ENCODE measurements at regions not wholly inside any gene's neighbourhood (a gene's known extent, or its start where the extent isn't known, plus 50 kb on each side); places are given as distances from the start of the nearest gene placed in this dataset.
A peak's percentile ranks its signal among the peaks of the same experiment; 100 is the strongest.

- DNase-seq (ENCODE audit: low read depth, low spot score) = no peak
- H3K4me3 ChIP-seq = no peak overlapping the region
- no peaks in the 10 kb centered on the region for H3K9me3 ChIP-seq (ENCODE audit: low read depth, low read length)
- H3K27ac ChIP-seq = peak overlapping the region; percentile 44; the same call in 1 of the 2 replicates
- no peak overlapping the region for H3K9ac ChIP-seq (ENCODE audit: insufficient read length)
- TF ChIP-seq FOXP2 (optimal IDR thresholded peaks at IDR 0.05; ENCODE audit: control extremely low read depth, extremely low read length, insufficient read depth) (no peak), EZH2 (IDR thresholded peaks at IDR 0.05) (no peak), POLR2AphosphoS5 (IDR thresholded peaks at IDR 0.05; ENCODE audit: borderline replicate concordance, low read depth, low read length) (no peak)
- H3K36me3 ChIP-seq (ENCODE audit: insufficient read depth, low read length) = no peaks in the 10 kb centered on the region
Observed at GRCh38 chr4:110748071-110748470, 125.2 kb upstream of the PITX2 start.

DNA sequence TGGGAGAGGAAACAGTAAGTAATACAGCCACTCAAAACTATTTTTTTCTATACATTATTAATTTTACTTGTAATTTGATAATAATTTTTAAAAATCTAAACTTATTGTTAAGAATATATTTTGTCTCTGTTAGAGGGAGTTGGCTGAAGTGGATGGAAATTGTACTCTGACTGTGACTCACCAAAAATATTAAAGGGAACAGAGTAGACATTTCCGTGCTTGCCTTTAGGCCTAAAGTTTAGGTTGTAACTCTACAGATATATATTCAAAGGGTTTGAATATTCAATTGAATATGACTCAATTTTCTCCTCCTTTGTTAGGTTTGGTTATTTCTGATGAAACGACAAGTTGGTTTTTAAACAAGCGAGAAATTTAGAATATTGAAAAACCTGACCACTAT, 128.3 kb upstream of the PITX2 start:
- no peak overlapping the region for H3K27ac ChIP-seq
- no peak for TF ChIP-seq POLR2AphosphoS5 (IDR thresholded peaks at IDR 0.05; ENCODE audit: borderline replicate concordance, low read depth, low read length)
- H3K9ac ChIP-seq (ENCODE audit: insufficient read length) = no peak overlapping the region
- no peak for DNase-seq (ENCODE audit: low read depth, low spot score)
- H3K9me3 ChIP-seq (ENCODE audit: low read depth, low read length) = no peaks in the 10 kb centered on the region
- no peak overlapping the region for H3K4me3 ChIP-seq
- no peaks in the 10 kb centered on the region for H3K36me3 ChIP-seq (ENCODE audit: insufficient read depth, low read length)

DNA sequence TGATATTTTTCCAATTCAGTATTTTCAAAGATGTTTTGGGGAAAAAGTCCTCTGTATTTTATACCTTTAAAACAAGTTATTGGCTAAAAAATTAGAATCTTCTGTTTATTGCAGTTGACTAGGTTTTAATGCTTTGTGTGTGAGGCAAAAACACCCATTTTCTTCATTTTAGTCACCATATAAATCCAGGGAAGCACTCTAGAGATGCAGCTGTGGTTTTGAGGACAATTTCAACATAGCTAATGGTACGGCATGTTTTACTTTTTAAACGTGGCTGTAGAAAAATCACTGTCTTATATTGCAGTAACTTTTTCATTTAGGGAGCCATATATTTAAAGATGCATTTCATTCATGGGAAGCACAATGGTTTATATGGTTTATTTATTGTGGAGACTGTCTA, 129.1 kb upstream of the PITX2 start:
- H3K4me3 ChIP-seq = no peak overlapping the region
- DNase-seq (ENCODE audit: low read depth, low spot score) = no peak
- no peaks in the 10 kb centered on the region for H3K36me3 ChIP-seq (ENCODE audit: insufficient read depth, low read length)
- H3K9me3 ChIP-seq (ENCODE audit: low read depth, low read length) = no peaks in the 10 kb centered on the region
- TF ChIP-seq EZH2 (IDR thresholded peaks at IDR 0.05) (no peak), POLR2AphosphoS5 (IDR thresholded peaks at IDR 0.05; ENCODE audit: borderline replicate concordance, low read depth, low read length) (no peak), FOXP2 (optimal IDR thresholded peaks at IDR 0.05; ENCODE audit: control extremely low read depth, extremely low read length, insufficient read depth) (no peak)
- no peak overlapping the region for H3K9ac ChIP-seq (ENCODE audit: insufficient read length)
- no peak overlapping the region for H3K27ac ChIP-seq

DNA sequence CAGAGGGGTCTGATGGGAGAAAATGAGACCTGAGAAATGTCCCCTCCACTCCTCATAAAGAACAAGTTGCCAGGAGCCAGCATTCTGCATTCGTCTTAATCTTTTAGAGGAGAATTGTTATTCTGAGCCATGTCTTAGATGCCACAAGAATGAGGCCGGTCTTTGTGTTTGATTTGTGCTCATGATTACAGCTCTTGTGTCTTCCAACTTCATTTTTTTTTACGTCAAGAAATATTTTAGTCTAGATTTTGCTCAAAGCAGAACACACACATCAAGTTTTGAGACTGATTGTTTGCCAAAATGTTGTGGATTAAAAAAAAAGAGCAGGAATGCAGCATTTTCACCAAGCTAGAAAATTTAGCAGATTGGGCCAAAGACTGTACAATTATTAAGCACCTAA, 130.6 kb upstream of the PITX2 start:
- Histone ChIP-seq H3K9me3 (ENCODE audit: low read depth, low read length) (no peaks in the 10 kb centered on the region), H3K9ac (ENCODE audit: insufficient read length) (no peak overlapping the region), H3K4me3 (no peak overlapping the region), H3K36me3 (ENCODE audit: insufficient read depth, low read length) (no peaks in the 10 kb centered on the region), H3K27ac (no peak overlapping the region)
- TF ChIP-seq FOXP2 (optimal IDR thresholded peaks at IDR 0.05; ENCODE audit: control extremely low read depth, extremely low read length, insufficient read depth) (no peak), EZH2 (IDR thresholded peaks at IDR 0.05) (no peak), POLR2AphosphoS5 (IDR thresholded peaks at IDR 0.05; ENCODE audit: borderline replicate concordance, low read depth, low read length) (no peak)
- DNase-seq (ENCODE audit: low read depth, low spot score) = no peak

DNA sequence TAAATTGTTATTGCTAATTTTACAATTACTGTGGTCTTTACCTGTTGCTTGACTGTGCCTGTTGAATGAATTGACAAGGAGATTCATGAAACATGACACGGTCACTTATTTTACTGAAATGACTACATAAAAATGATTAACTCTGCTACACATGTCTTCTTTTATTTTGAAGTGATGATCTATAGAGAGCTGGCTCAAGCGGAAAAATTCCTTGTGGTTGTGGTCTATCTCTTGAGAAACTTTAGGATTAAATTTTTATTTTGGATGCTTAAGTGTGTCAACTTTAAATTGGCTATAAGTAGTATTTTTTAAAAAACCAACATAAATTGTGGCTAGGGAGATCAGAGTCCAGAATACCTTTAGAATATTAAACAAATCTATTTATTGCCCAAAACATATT, 131.8 kb upstream of the PITX2 start:
- Histone ChIP-seq H3K9ac (ENCODE audit: insufficient read length) (no peak overlapping the region), H3K9me3 (ENCODE audit: low read depth, low read length) (no peaks in the 10 kb centered on the region), H3K27ac (no peak overlapping the region), H3K4me3 (no peak overlapping the region), H3K36me3 (ENCODE audit: insufficient read depth, low read length) (no peaks in the 10 kb centered on the region)
- DNase-seq (ENCODE audit: low read depth, low spot score) = no peak
- TF ChIP-seq POLR2AphosphoS5 (IDR thresholded peaks at IDR 0.05; ENCODE audit: borderline replicate concordance, low read depth, low read length) (no peak), FOXP2 (optimal IDR thresholded peaks at IDR 0.05; ENCODE audit: control extremely low read depth, extremely low read length, insufficient read depth) (no peak), EZH2 (IDR thresholded peaks at IDR 0.05) (no peak)

GRCh38 chr4:110769578-110769977, 146.7 kb upstream of the PITX2 start:
- Histone ChIP-seq H3K27ac (no peak overlapping the region), H3K4me3 (no peak overlapping the region), H3K9me3 (ENCODE audit: low read depth, low read length) (no peaks in the 10 kb centered on the region), H3K9ac (ENCODE audit: insufficient read length) (no peak overlapping the region), H3K36me3 (ENCODE audit: insufficient read depth, low read length) (no peaks in the 10 kb centered on the region)
- TF ChIP-seq POLR2AphosphoS5 (IDR thresholded peaks at IDR 0.05; ENCODE audit: borderline replicate concordance, low read depth, low read length) = no peak
- DNase-seq (ENCODE audit: low read depth, low spot score) = no peak

DNA sequence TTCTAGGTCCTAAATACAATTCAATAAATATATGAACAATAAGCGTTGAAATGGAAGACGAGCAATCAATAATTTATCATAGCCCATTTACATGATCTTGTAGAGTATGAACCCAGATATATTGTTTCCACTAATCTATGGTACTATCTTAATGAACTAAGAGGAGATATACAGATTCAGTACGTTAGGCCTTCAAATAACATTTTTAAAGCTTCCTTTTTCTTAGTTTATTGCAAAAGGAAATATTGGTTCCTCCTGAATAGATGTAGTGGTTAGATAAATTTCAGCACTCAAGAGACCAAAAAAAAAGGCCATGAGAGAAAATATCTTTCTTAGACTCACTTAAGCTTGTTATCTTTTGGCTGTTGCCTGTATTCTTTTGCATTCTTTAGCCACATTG, 147.5 kb upstream of the PITX2 start:
- no peak overlapping the region for H3K4me3 ChIP-seq
- DNase-seq (ENCODE audit: low read depth, low spot score) = no peak
- H3K27ac ChIP-seq = no peak overlapping the region
- no peak overlapping the region for H3K9ac ChIP-seq (ENCODE audit: insufficient read length)
- TF ChIP-seq EZH2 (IDR thresholded peaks at IDR 0.05) (no peak), POLR2AphosphoS5 (IDR thresholded peaks at IDR 0.05; ENCODE audit: borderline replicate concordance, low read depth, low read length) (no peak), FOXP2 (optimal IDR thresholded peaks at IDR 0.05; ENCODE audit: control extremely low read depth, extremely low read length, insufficient read depth) (no peak)
- H3K9me3 ChIP-seq (ENCODE audit: low read depth, low read length) = no peaks in the 10 kb centered on the region
- no peaks in the 10 kb centered on the region for H3K36me3 ChIP-seq (ENCODE audit: insufficient read depth, low read length)

GRCh38 chr4:110778521-110778920, 155.6 kb upstream of the PITX2 start:
- Histone ChIP-seq H3K4me3 (no peak overlapping the region), H3K9me3 (ENCODE audit: low read depth, low read length) (no peaks in the 10 kb centered on the region), H3K27ac (no peak overlapping the region), H3K36me3 (ENCODE audit: insufficient read depth, low read length) (no peaks in the 10 kb centered on the region), H3K9ac (ENCODE audit: insufficient read length) (no peak overlapping the region)
- TF ChIP-seq EZH2 (IDR thresholded peaks at IDR 0.05) = no peak
- TF ChIP-seq FOXP2 (optimal IDR thresholded peaks at IDR 0.05; ENCODE audit: control extremely low read depth, extremely low read length, insufficient read depth) = no peak
- no peak for TF ChIP-seq POLR2AphosphoS5 (IDR thresholded peaks at IDR 0.05; ENCODE audit: borderline replicate concordance, low read depth, low read length)
- no peak for DNase-seq (ENCODE audit: low read depth, low spot score)

- Histone ChIP-seq H3K9me3 (ENCODE audit: low read depth, low read length) (no peaks in the 10 kb centered on the region), H3K9ac (ENCODE audit: insufficient read length) (no peak overlapping the region), H3K27ac (no peak overlapping the region), H3K4me3 (no peak overlapping the region), H3K36me3 (ENCODE audit: insufficient read depth, low read length) (no peaks in the 10 kb centered on the region)
- DNase-seq (ENCODE audit: low read depth, low spot score) = no peak
- TF ChIP-seq FOXP2 (optimal IDR thresholded peaks at IDR 0.05; ENCODE audit: control extremely low read depth, extremely low read length, insufficient read depth) (no peak), EZH2 (IDR thresholded peaks at IDR 0.05) (no peak), POLR2AphosphoS5 (IDR thresholded peaks at IDR 0.05; ENCODE audit: borderline replicate concordance, low read depth, low read length) (no peak)
Observed at GRCh38 chr4:110780538-110780937, 157.7 kb upstream of the PITX2 start.

Measured in SK-N-MC (cell line).